ENCODE measurements at regions not wholly inside any gene's neighbourhood (a gene's known extent, or its start where the extent isn't known, plus 50 kb on each side); places are given as distances from the start of the nearest gene placed in this dataset.

GRCh38 chr7:26508481-26508880 is 216.8 kb downstream of the SNX10 start:
- TF ChIP-seq POLR2A (IDR thresholded peaks at IDR 0.05; ENCODE audit: low read depth, low read length) (no peak), SMC3 (IDR thresholded peaks at IDR 0.05; ENCODE audit: low read depth, low read length) (no peak), RFX5 (IDR thresholded peaks at IDR 0.05; ENCODE audit: low read depth, low read length) (no peak), RAD21 (IDR thresholded peaks at IDR 0.05; ENCODE audit: low read length) (no peak)
- TF ChIP-seq, protein P1, sequence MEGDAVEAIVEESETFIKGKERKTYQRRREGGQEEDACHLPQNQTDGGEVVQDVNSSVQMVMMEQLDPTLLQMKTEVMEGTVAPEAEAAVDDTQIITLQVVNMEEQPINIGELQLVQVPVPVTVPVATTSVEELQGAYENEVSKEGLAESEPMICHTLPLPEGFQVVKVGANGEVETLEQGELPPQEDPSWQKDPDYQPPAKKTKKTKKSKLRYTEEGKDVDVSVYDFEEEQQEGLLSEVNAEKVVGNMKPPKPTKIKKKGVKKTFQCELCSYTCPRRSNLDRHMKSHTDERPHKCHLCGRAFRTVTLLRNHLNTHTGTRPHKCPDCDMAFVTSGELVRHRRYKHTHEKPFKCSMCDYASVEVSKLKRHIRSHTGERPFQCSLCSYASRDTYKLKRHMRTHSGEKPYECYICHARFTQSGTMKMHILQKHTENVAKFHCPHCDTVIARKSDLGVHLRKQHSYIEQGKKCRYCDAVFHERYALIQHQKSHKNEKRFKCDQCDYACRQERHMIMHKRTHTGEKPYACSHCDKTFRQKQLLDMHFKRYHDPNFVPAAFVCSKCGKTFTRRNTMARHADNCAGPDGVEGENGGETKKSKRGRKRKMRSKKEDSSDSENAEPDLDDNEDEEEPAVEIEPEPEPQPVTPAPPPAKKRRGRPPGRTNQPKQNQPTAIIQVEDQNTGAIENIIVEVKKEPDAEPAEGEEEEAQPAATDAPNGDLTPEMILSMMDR (conservative IDR thresholded peaks at IDR 0.05; ENCODE audit: low read depth, low read length), result no peak
